HL-60 (cell line): ENCODE measurements at regions not wholly inside any gene's neighbourhood (a gene's known extent, or its start where the extent isn't known, plus 50 kb on each side); places are given as distances from the start of the nearest gene placed in this dataset.

Experiments used
- DNase-seq, 2 experiments: peaks; one replicate each; pipeline ENCODE4 v3.0.0-alpha.2; 2010 to 2020; ENCODE audit warnings: low read depth in 1 of 2, low spot score in 1 of 2
- H3K27ac ChIP-seq: fragments of 250-450 bp; sonication (Bioruptor Pico); replicated peaks from 2 replicates; pipeline ENCODE4 v1.5.1; 2020; ENCODE audit warnings: mild to moderate bottlenecking, moderate library complexity
- H3K27me3 ChIP-seq: fragments of 250-450 bp; sonication (Bioruptor Pico); 2 replicates; pipeline ENCODE4 v1.5.1; 2021; ENCODE audit warnings: mild to moderate bottlenecking, moderate library complexity; ENCODE audit not compliant: insufficient read depth, poor library complexity, severe bottlenecking
- H3K4me3 ChIP-seq: replicated peaks from 2 replicates; pipeline ENCODE4 v1.5.1; 2011; ENCODE audit warnings: mild to moderate bottlenecking, control low read depth, low read length; ENCODE audit not compliant: insufficient read depth
- GABPA ChIP-seq: IDR thresholded peaks from 2 replicates; pipeline ENCODE4 v1.6.1; 2012; ENCODE audit warnings: low read depth
- POLR2AphosphoS5 ChIP-seq: IDR thresholded peaks from 2 replicates; pipeline ENCODE4 v1.6.1; 2012; ENCODE audit warnings: low read depth
- REST ChIP-seq: IDR thresholded peaks from 2 replicates; pipeline ENCODE4 v1.6.1; 2012; ENCODE audit warnings: low read depth; ENCODE audit not compliant: insufficient replicate concordance
- SPI1 ChIP-seq: IDR thresholded peaks from 2 replicates; pipeline ENCODE4 v1.6.1; 2012; ENCODE audit warnings: low read depth, mild to moderate bottlenecking, borderline replicate concordance
- TF ChIP-seq, protein P1 (sequence below): IDR thresholded peaks from one replicate; pipeline ENCODE4 v1.5.1; 2011; ENCODE audit warnings: low read length, control low read depth, inconsistent platforms; ENCODE audit not compliant: insufficient read depth

DNA sequence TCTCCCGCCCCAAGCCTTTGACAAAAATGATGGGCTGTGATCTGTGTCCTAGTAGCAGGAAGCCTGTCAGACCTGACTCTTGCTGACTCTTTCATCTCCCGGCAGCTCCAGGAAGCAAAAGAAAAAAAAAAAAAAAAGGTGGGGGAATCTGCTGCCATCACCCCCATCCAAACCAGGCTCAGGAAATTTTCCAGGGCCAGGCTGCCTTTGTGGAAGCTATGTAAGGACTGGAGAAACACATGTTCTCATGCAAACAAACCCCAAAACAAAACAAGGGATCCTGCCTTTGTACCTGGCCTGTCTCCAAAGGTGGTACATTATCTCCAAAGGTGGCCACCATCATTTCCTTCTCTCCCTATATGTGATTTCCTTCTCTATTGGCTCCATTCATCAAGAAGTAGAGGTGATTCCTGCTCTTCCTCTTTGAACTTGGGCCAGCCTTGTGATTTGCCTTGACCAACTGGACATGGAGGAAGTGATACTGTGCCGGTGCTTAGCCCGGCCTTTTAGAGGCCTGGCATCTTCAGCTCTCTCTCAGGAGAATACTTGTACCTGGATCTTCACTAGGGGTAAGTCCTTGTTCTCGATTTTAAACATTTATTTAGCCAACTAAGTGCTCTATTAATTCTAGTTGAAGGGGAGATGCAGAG lies 192.2 kb upstream of the SVIL start:
- H3K27me3 ChIP-seq, result no peaks in the 10 kb centered on the region
- H3K4me3 ChIP-seq, result no peak overlapping the region
- TF ChIP-seq POLR2AphosphoS5, result no peak
- no peak for TF ChIP-seq SPI1
- TF ChIP-seq GABPA, result no peak
- TF ChIP-seq, protein P1, sequence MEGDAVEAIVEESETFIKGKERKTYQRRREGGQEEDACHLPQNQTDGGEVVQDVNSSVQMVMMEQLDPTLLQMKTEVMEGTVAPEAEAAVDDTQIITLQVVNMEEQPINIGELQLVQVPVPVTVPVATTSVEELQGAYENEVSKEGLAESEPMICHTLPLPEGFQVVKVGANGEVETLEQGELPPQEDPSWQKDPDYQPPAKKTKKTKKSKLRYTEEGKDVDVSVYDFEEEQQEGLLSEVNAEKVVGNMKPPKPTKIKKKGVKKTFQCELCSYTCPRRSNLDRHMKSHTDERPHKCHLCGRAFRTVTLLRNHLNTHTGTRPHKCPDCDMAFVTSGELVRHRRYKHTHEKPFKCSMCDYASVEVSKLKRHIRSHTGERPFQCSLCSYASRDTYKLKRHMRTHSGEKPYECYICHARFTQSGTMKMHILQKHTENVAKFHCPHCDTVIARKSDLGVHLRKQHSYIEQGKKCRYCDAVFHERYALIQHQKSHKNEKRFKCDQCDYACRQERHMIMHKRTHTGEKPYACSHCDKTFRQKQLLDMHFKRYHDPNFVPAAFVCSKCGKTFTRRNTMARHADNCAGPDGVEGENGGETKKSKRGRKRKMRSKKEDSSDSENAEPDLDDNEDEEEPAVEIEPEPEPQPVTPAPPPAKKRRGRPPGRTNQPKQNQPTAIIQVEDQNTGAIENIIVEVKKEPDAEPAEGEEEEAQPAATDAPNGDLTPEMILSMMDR, result no peak
- TF ChIP-seq REST, result no peak
- no peak overlapping the region for H3K27ac ChIP-seq
- DNase-seq, result no peak

- DNase-seq, result no peak
- TF ChIP-seq POLR2AphosphoS5 (no peak), SPI1 (no peak), REST (no peak), GABPA (no peak)
- TF ChIP-seq, protein P1, result no peak
- Histone ChIP-seq H3K27ac (no peak overlapping the region), H3K27me3 (no peaks in the 10 kb centered on the region), H3K4me3 (no peak overlapping the region)
These were observed 191.4 kb upstream of the SVIL start for GRCh38 chr10:29826221-29826620.

DNA sequence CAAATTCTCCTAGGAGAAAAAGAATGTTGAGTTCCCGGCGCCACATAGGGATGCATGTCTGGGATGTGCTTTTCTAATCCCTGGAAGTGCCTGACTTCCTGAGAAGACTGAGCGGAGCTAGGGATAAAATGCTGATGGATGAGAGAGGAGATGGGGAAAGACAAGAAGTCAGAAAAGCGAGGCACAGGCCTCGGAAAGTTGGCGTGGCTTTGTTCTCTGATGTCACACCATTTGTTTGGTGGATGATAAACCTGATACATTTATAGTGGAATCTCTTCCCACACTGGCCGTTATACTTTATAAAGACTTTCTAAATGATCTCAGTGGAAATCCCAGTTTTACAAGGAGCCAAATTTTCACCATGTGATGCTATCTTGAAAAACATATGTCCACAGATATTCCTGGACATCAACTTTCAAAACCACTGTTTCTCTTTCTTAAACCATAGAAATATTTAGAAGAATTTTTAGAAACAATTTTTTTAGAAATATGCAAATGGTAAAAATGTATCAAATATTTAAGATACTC lies 188.8 kb upstream of the SVIL start:
- H3K27ac ChIP-seq, result no peak overlapping the region
- TF ChIP-seq POLR2AphosphoS5 (no peak), SPI1 (no peak), REST (no peak), GABPA (no peak)
- TF ChIP-seq, protein P1, result no peak
- no peaks in the 10 kb centered on the region for H3K27me3 ChIP-seq
- H3K4me3 ChIP-seq, result no peak overlapping the region
- no peak for DNase-seq
